Uterus (tissue), 3 donors: ENCODE measurements at regions not wholly inside any gene's neighbourhood (a gene's known extent, or its start where the extent isn't known, plus 50 kb on each side); places are given as distances from the start of the nearest gene placed in this dataset.

Experiments
- DNase-seq, 2 donors: peaks; one replicate each; pipeline ENCODE4 v3.0.0-alpha.2; 2019 to 2020
- H3K27ac ChIP-seq, 2 donors: fragments of 200-600 bp; sonication (generic); 1 replicate in 1 of 2; 2 replicates in 1 of 2; pipeline ENCODE4 v1.5.1; 2016 to 2018
- H3K27me3 ChIP-seq, 2 donors: fragments of 200-600 bp; sonication (generic); one replicate each; pipeline ENCODE4 v1.5.1; 2018 to 2019; ENCODE audit warnings: control low read depth in 1 of 2
- H3K36me3 ChIP-seq, 2 donors: fragments of 200-600 bp; sonication (generic); one replicate each; pipeline ENCODE4 v1.5.1; 2019; ENCODE audit warnings: control low read depth in 1 of 2
- H3K4me1 ChIP-seq, 2 donors: fragments of 200-600 bp; sonication (generic); one replicate each; pipeline ENCODE4 v1.5.1; 2018 to 2019; ENCODE audit warnings: control low read depth in 1 of 2
- H3K4me3 ChIP-seq, 2 donors: fragments of 200-600 bp; sonication (generic); 1 replicate in 1 of 2; 2 replicates in 1 of 2; pipeline ENCODE4 v1.5.1; 2018 to 2019; ENCODE audit warnings: mild to moderate bottlenecking in 1 of 2
- H3K9me3 ChIP-seq, 2 donors: fragments of 200-600 bp; sonication (generic); one replicate each; pipeline ENCODE4 v1.5.1; 2019; ENCODE audit warnings: control low read depth in 1 of 2
- CTCF ChIP-seq, 4 experiments: fragments of 200-600 bp in 2 of 4; fragments of 450-650 bp in 2 of 4; sonication (generic) in 2 of 4; IDR thresholded peaks; one replicate each; pipeline ENCODE4 v1.5.1; 2016 to 2019; ENCODE audit warnings: antibody characterized with exemption in 4 of 4, mild to moderate bottlenecking in 2 of 4, moderate library complexity in 1 of 4
- POLR2A ChIP-seq, 2 donors: fragments of 450-650 bp; IDR thresholded peaks; one replicate each; pipeline ENCODE4 v1.6.1; 2016; ENCODE audit warnings: antibody characterized with exemption in 2 of 2, mild to moderate bottlenecking in 1 of 2, moderate library complexity in 1 of 2
- intact Hi-C: fragments of 100-400 bp; cut with DNase I; formaldehyde crosslinking; loops from one replicate; pipeline ENCODE4 v1.15.1; 2023; ENCODE audit warnings: low total_unique reads
- donor health status: DM: yes; HTN: yes; CAD: no.

- H3K36me3 ChIP-seq: no peaks in the 10 kb centered on the region
- intact Hi-C loops: no loop called here
- no peaks in the 10 kb centered on the region for H3K4me1 ChIP-seq
- no peaks in the 10 kb centered on the region for H3K9me3 ChIP-seq
- no peaks in the 10 kb centered on the region for H3K27me3 ChIP-seq
- H3K27ac ChIP-seq: no peak overlapping the region
- no peak for DNase-seq
- H3K4me3 ChIP-seq: no peak overlapping the region
- no peak for TF ChIP-seq POLR2A (IDR thresholded peaks at IDR 0.05)
- TF ChIP-seq CTCF (IDR thresholded peaks at IDR 0.05): no peak
These were observed 686.8 kb downstream of the KCTD16 start for GRCh38 chr5:144857454-144857853.

- TF ChIP-seq POLR2A (IDR thresholded peaks at IDR 0.05) (no peak), CTCF (IDR thresholded peaks at IDR 0.05) (no peak)
- no peaks in the 10 kb centered on the region for H3K4me1 ChIP-seq
- intact Hi-C loops: no loop called here
- no peaks in the 10 kb centered on the region for H3K27me3 ChIP-seq
- no peak overlapping the region for H3K27ac ChIP-seq
- H3K4me3 ChIP-seq: no peak overlapping the region
- H3K36me3 ChIP-seq: no peaks in the 10 kb centered on the region
- no peak for DNase-seq
- no peaks in the 10 kb centered on the region for H3K9me3 ChIP-seq
These were observed 673.4 kb downstream of the KCTD16 start for GRCh38 chr5:144844086-144844485.

- Histone ChIP-seq H3K27ac (no peak overlapping the region), H3K4me1 (no peaks in the 10 kb centered on the region), H3K27me3 (no peaks in the 10 kb centered on the region), H3K4me3 (no peak overlapping the region), H3K9me3 (no peaks in the 10 kb centered on the region), H3K36me3 (no peaks in the 10 kb centered on the region)
- no peak for DNase-seq
- no peak for TF ChIP-seq CTCF (IDR thresholded peaks at IDR 0.05)
- TF ChIP-seq POLR2A (IDR thresholded peaks at IDR 0.05): no peak
- intact Hi-C loops: no loop called here
These were observed 661.7 kb downstream of the KCTD16 start for GRCh38 chr5:144832416-144832815.

- intact Hi-C loops: no loop called here
- no peaks in the 10 kb centered on the region for H3K27me3 ChIP-seq
- H3K27ac ChIP-seq: no peak overlapping the region
- no peak overlapping the region for H3K4me3 ChIP-seq
- no peaks in the 10 kb centered on the region for H3K36me3 ChIP-seq
- H3K4me1 ChIP-seq: no peaks in the 10 kb centered on the region
- TF ChIP-seq CTCF (IDR thresholded peaks at IDR 0.05): no peak
- no peak for TF ChIP-seq POLR2A (IDR thresholded peaks at IDR 0.05)
- H3K9me3 ChIP-seq: no peaks in the 10 kb centered on the region
- DNase-seq: no peak
These were observed 661.0 kb downstream of the KCTD16 start for GRCh38 chr5:144831650-144832049.

- Histone ChIP-seq H3K4me1 (no peaks in the 10 kb centered on the region), H3K9me3 (no peaks in the 10 kb centered on the region), H3K27me3 (no peaks in the 10 kb centered on the region), H3K36me3 (no peaks in the 10 kb centered on the region), H3K4me3 (no peak overlapping the region), H3K27ac (no peak overlapping the region)
- intact Hi-C loops: no loop called here
- TF ChIP-seq CTCF (IDR thresholded peaks at IDR 0.05) (no peak), POLR2A (IDR thresholded peaks at IDR 0.05) (no peak)
- DNase-seq: no peak
These were observed 651.8 kb downstream of the KCTD16 start for GRCh38 chr5:144822503-144822902.
